ENCODE measurements at regions not wholly inside any gene's neighbourhood (a gene's known extent, or its start where the extent isn't known, plus 50 kb on each side); places are given as distances from the start of the nearest gene placed in this dataset.

- Mint-ChIP-seq H3K27me3 (ENCODE audit: low read depth) (peaks cover 50% of the 10 kb centered on the region), H3K4me1 (peaks cover 5% of the 10 kb centered on the region), H3K9me3 (peaks cover 13% of the 10 kb centered on the region), H3K4me3 (no peak overlapping the region), H3K27ac (no peak overlapping the region), H3K36me3 (ENCODE audit: low read depth) (no peaks in the 10 kb centered on the region)
- no peak for TF ChIP-seq CTCF (IDR thresholded peaks at IDR 0.05; ENCODE audit: unreplicated experiment in 3 of 3)
Observed at GRCh38 chr13:44874176-44874575, 115.1 kb downstream of the NUFIP1 start.

GRCh38 chr13:44873461-44873860 is 115.8 kb downstream of the NUFIP1 start:
- no peaks in the 10 kb centered on the region for H3K36me3 Mint-ChIP-seq (ENCODE audit: low read depth)
- no peak overlapping the region for H3K4me3 Mint-ChIP-seq
- peaks cover 13% of the 10 kb centered on the region for H3K9me3 Mint-ChIP-seq
- peaks cover 5% of the 10 kb centered on the region for H3K4me1 Mint-ChIP-seq
- H3K27ac Mint-ChIP-seq: no peak overlapping the region
- H3K27me3 Mint-ChIP-seq (ENCODE audit: low read depth): peaks cover 46% of the 10 kb centered on the region
- no peak for TF ChIP-seq CTCF (IDR thresholded peaks at IDR 0.05; ENCODE audit: unreplicated experiment in 3 of 3)

GRCh38 chr13:44872751-44873150 is 116.5 kb downstream of the NUFIP1 start:
- Mint-ChIP-seq H3K9me3 (peaks cover 10% of the 10 kb centered on the region), H3K27ac (no peak overlapping the region), H3K4me1 (peaks cover 12% of the 10 kb centered on the region), H3K36me3 (ENCODE audit: low read depth) (peaks cover 1% of the 10 kb centered on the region), H3K27me3 (ENCODE audit: low read depth) (peaks cover 49% of the 10 kb centered on the region), H3K4me3 (no peak overlapping the region)
- no peak for TF ChIP-seq CTCF (IDR thresholded peaks at IDR 0.05; ENCODE audit: unreplicated experiment in 3 of 3)

GRCh38 chr13:44870456-44870929 is 118.8 kb downstream of the NUFIP1 start:
- no peak for TF ChIP-seq CTCF (IDR thresholded peaks at IDR 0.05; ENCODE audit: unreplicated experiment in 3 of 3)
- H3K4me3 Mint-ChIP-seq: no peak overlapping the region
- peaks cover 11% of the 10 kb centered on the region for H3K9me3 Mint-ChIP-seq
- H3K36me3 Mint-ChIP-seq (ENCODE audit: low read depth): peaks cover 6% of the 10 kb centered on the region
- H3K27me3 Mint-ChIP-seq (ENCODE audit: low read depth): peaks cover 40% of the 10 kb centered on the region
- peaks cover 14% of the 10 kb centered on the region for H3K4me1 Mint-ChIP-seq
- H3K27ac Mint-ChIP-seq: peak overlapping the region in 1 of 3 experiments; percentile 21

GRCh38 chr13:44869167-44869566 is 120.1 kb downstream of the NUFIP1 start:
- Mint-ChIP-seq H3K27me3 (ENCODE audit: low read depth) (peaks cover 29% of the 10 kb centered on the region), H3K27ac (no peak overlapping the region), H3K36me3 (ENCODE audit: low read depth) (peaks cover 6% of the 10 kb centered on the region), H3K4me3 (no peak overlapping the region), H3K9me3 (peaks cover 11% of the 10 kb centered on the region), H3K4me1 (peaks cover 14% of the 10 kb centered on the region)
- TF ChIP-seq CTCF (IDR thresholded peaks at IDR 0.05; ENCODE audit: unreplicated experiment in 3 of 3): no peak

GRCh38 chr13:44868397-44868796 is 120.9 kb downstream of the NUFIP1 start:
- peaks cover 14% of the 10 kb centered on the region for H3K4me1 Mint-ChIP-seq
- peak overlapping the region in 1 of 3 experiments; percentile 85 for H3K27ac Mint-ChIP-seq
- peaks cover 6% of the 10 kb centered on the region for H3K36me3 Mint-ChIP-seq (ENCODE audit: low read depth)
- TF ChIP-seq CTCF (IDR thresholded peaks at IDR 0.05; ENCODE audit: unreplicated experiment in 3 of 3): no peak
- peaks cover 11% of the 10 kb centered on the region for H3K9me3 Mint-ChIP-seq
- peaks cover 24% of the 10 kb centered on the region for H3K27me3 Mint-ChIP-seq (ENCODE audit: low read depth)
- no peak overlapping the region for H3K4me3 Mint-ChIP-seq
